Liver (tissue), 3 donors: ENCODE measurements at regions not wholly inside any gene's neighbourhood (a gene's known extent, or its start where the extent isn't known, plus 50 kb on each side); places are given as distances from the start of the nearest gene placed in this dataset.

Source experiments
- HNF4G ChIP-seq: IDR thresholded peaks from 2 replicates; pipeline ENCODE4 v1.6.1; 2016; ENCODE audit warnings: antibody characterized with exemption
- TF ChIP-seq, protein P1 (sequence below): fragments of 150-350 bp; IDR thresholded peaks from 2 replicates; pipeline ENCODE4 v1.5.1; 2017; ENCODE audit warnings: improper control_type of control experiment, low read depth, low read length; ENCODE audit not compliant: missing input control
- TF ChIP-seq, protein P2 (sequence below): IDR thresholded peaks from 2 replicates; pipeline ENCODE4 v1.6.1; 2016; ENCODE audit warnings: antibody characterized with exemption
- donor health status: healthy.
- donor health status: healthy.

DNA sequence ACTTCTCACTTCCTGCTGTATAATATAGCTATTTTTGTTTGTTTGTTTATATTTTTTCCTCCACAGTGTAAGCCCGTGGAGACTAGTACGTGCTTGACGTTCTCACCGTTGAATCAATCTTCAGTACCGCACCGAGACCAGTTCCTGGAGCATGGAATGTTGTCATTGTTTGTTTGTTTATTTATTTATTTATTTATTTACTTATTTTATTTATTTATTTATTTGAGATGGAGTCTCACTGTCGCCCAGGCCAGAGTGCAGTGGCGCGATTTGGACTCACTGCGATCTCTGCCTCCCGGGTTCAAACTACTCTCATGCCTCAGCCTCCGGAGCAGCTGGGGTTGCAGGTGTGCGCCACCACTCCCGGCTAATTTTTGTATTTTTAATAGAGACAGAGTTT is 506.6 kb upstream of the TMEM132C start:
- TF ChIP-seq, protein P1, sequence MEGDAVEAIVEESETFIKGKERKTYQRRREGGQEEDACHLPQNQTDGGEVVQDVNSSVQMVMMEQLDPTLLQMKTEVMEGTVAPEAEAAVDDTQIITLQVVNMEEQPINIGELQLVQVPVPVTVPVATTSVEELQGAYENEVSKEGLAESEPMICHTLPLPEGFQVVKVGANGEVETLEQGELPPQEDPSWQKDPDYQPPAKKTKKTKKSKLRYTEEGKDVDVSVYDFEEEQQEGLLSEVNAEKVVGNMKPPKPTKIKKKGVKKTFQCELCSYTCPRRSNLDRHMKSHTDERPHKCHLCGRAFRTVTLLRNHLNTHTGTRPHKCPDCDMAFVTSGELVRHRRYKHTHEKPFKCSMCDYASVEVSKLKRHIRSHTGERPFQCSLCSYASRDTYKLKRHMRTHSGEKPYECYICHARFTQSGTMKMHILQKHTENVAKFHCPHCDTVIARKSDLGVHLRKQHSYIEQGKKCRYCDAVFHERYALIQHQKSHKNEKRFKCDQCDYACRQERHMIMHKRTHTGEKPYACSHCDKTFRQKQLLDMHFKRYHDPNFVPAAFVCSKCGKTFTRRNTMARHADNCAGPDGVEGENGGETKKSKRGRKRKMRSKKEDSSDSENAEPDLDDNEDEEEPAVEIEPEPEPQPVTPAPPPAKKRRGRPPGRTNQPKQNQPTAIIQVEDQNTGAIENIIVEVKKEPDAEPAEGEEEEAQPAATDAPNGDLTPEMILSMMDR: no peak
- TF ChIP-seq HNF4G: no peak
- TF ChIP-seq, protein P2, sequence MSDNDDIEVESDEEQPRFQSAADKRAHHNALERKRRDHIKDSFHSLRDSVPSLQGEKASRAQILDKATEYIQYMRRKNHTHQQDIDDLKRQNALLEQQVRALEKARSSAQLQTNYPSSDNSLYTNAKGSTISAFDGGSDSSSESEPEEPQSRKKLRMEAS: no peak
